ENCODE measurements at regions not wholly inside any gene's neighbourhood (a gene's known extent, or its start where the extent isn't known, plus 50 kb on each side); places are given as distances from the start of the nearest gene placed in this dataset.

GRCh38 chr7:41244246-41244645 is 458.6 kb downstream of the INHBA start:
- TF ChIP-seq TAF1 (IDR thresholded peaks at IDR 0.05; ENCODE audit: low read depth) (no peak), EP300 (IDR thresholded peaks at IDR 0.05; ENCODE audit: borderline replicate concordance) (no peak), EGR1 (IDR thresholded peaks at IDR 0.05) (no peak), TCF12 (IDR thresholded peaks at IDR 0.05; ENCODE audit: low read depth) (no peak), NFIC (IDR thresholded peaks at IDR 0.05) (no peak), CEBPB (IDR thresholded peaks at IDR 0.05) (no peak)

Measured in Ishikawa (cell line).